GM19397 (cell line): ENCODE measurements at regions not wholly inside any gene's neighbourhood (a gene's known extent, or its start where the extent isn't known, plus 50 kb on each side); places are given as distances from the start of the nearest gene placed in this dataset.

Experiments used
- ATAC-seq: cut with Tn5 transposase; IDR thresholded peaks from one replicate; pipeline ENCODE4 v1.9.1; 2021; ENCODE audit warnings: mild to moderate bottlenecking, moderate library complexity; ENCODE audit not compliant: unreplicated experiment

GRCh38 chr7:106606120-106606519, 54.8 kb downstream of the CCDC71L start:
- no peak for ATAC-seq

- no peak for ATAC-seq
Measured at GRCh38 chr7:106604971-106605370, 56.0 kb downstream of the CCDC71L start.

- no peak for ATAC-seq
Measured at GRCh38 chr7:106604303-106604924, 56.5 kb downstream of the CCDC71L start.

GRCh38 chr7:106603346-106603745, 57.6 kb downstream of the CCDC71L start:
- no peak for ATAC-seq

- no peak for ATAC-seq
Measured at GRCh38 chr7:106602062-106602461, 58.9 kb downstream of the CCDC71L start.

- no peak for ATAC-seq
Measured at GRCh38 chr7:106600569-106601373, 60.2 kb downstream of the CCDC71L start.

GRCh38 chr7:106599343-106599698, 61.6 kb downstream of the CCDC71L start:
- ATAC-seq: no peak

GRCh38 chr7:106598663-106599342, 62.2 kb downstream of the CCDC71L start:
- peak; percentile 99 for ATAC-seq

- no peak for ATAC-seq
Measured at GRCh38 chr7:106597751-106598546, 63.0 kb downstream of the CCDC71L start.

GRCh38 chr7:106597014-106597413, 63.9 kb downstream of the CCDC71L start:
- ATAC-seq: no peak

- ATAC-seq: no peak
Measured at GRCh38 chr7:106595922-106596321, 65.0 kb downstream of the CCDC71L start.

GRCh38 chr7:106593028-106593417, 67.9 kb downstream of the CCDC71L start:
- ATAC-seq: no peak

- no peak for ATAC-seq
Measured at GRCh38 chr7:106592282-106593027, 68.5 kb downstream of the CCDC71L start.

- no peak for ATAC-seq
Measured at GRCh38 chr7:106591146-106591545, 69.8 kb downstream of the CCDC71L start.

- no peak for ATAC-seq
Measured at GRCh38 chr7:106590209-106590816, 70.6 kb downstream of the CCDC71L start.

- ATAC-seq: no peak
Measured at GRCh38 chr7:106589198-106589879, 71.6 kb downstream of the CCDC71L start.

GRCh38 chr7:106588422-106589197, 72.3 kb downstream of the CCDC71L start:
- ATAC-seq: no peak

GRCh38 chr7:106584914-106585759, 75.8 kb downstream of the CCDC71L start:
- no peak for ATAC-seq
